SH-SY5Y (cell line): ENCODE measurements at regions not wholly inside any gene's neighbourhood (a gene's known extent, or its start where the extent isn't known, plus 50 kb on each side); places are given as distances from the start of the nearest gene placed in this dataset.

ENCODE experiments used
- GATA2 ChIP-seq: IDR thresholded peaks from 2 replicates; pipeline ENCODE4 v1.6.1; 2011; ENCODE audit warnings: mild to moderate bottlenecking, low read depth, low read length
- GATA3 ChIP-seq: IDR thresholded peaks from 2 replicates; pipeline ENCODE4 v1.6.1; 2011; ENCODE audit warnings: low read depth, mild to moderate bottlenecking, low read length, moderate library complexity

GRCh38 chr10:32132357-32132946, 76.2 kb upstream of the KIF5B start:
- TF ChIP-seq GATA2: no peak
- no peak for TF ChIP-seq GATA3

GRCh38 chr10:32131388-32131787, 75.2 kb upstream of the KIF5B start:
- TF ChIP-seq GATA3: no peak
- no peak for TF ChIP-seq GATA2

GRCh38 chr10:32130788-32131187, 74.6 kb upstream of the KIF5B start:
- TF ChIP-seq GATA2 (no peak), GATA3 (no peak)

GRCh38 chr10:32125023-32125422, 68.8 kb upstream of the KIF5B start:
- TF ChIP-seq GATA3 (no peak), GATA2 (no peak)

GRCh38 chr10:32123021-32123420, 66.8 kb upstream of the KIF5B start:
- TF ChIP-seq GATA3 (no peak), GATA2 (no peak)

- no peak for TF ChIP-seq GATA3
- TF ChIP-seq GATA2: no peak
Observed at GRCh38 chr10:32121648-32122047, 65.4 kb upstream of the KIF5B start.

- TF ChIP-seq GATA3 (no peak), GATA2 (no peak)
Observed at GRCh38 chr10:32120147-32120546, 63.9 kb upstream of the KIF5B start.

GRCh38 chr10:32114508-32114907, 58.3 kb upstream of the KIF5B start:
- no peak for TF ChIP-seq GATA3

GRCh38 chr10:32112055-32112454, 55.8 kb upstream of the KIF5B start:
- TF ChIP-seq GATA2 (no peak), GATA3 (no peak)

- TF ChIP-seq GATA2: no peak
- no peak for TF ChIP-seq GATA3
Observed at GRCh38 chr10:32111585-32111984, 55.4 kb upstream of the KIF5B start.

GRCh38 chr10:32110790-32111189, 54.6 kb upstream of the KIF5B start:
- no peak for TF ChIP-seq GATA2
- no peak for TF ChIP-seq GATA3

- TF ChIP-seq GATA2 (no peak), GATA3 (no peak)
Observed at GRCh38 chr10:32109603-32110002, 53.4 kb upstream of the KIF5B start.
